ENCODE measurements at regions not wholly inside any gene's neighbourhood (a gene's known extent, or its start where the extent isn't known, plus 50 kb on each side); places are given as distances from the start of the nearest gene placed in this dataset.

- H3K4me1 ChIP-seq (ENCODE audit: control insufficient read depth, extremely low read depth, insufficient read depth, low read length), result no peaks in the 10 kb centered on the region
- no peak for TF ChIP-seq EZH2 (IDR thresholded peaks at IDR 0.05; ENCODE audit: low read length, missing control alignments)
- TF ChIP-seq, protein P1, sequence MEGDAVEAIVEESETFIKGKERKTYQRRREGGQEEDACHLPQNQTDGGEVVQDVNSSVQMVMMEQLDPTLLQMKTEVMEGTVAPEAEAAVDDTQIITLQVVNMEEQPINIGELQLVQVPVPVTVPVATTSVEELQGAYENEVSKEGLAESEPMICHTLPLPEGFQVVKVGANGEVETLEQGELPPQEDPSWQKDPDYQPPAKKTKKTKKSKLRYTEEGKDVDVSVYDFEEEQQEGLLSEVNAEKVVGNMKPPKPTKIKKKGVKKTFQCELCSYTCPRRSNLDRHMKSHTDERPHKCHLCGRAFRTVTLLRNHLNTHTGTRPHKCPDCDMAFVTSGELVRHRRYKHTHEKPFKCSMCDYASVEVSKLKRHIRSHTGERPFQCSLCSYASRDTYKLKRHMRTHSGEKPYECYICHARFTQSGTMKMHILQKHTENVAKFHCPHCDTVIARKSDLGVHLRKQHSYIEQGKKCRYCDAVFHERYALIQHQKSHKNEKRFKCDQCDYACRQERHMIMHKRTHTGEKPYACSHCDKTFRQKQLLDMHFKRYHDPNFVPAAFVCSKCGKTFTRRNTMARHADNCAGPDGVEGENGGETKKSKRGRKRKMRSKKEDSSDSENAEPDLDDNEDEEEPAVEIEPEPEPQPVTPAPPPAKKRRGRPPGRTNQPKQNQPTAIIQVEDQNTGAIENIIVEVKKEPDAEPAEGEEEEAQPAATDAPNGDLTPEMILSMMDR (conservative IDR thresholded peaks at IDR 0.05 in 1 of 2, IDR thresholded peaks at IDR 0.05 in 1 of 2; ENCODE audit: low read depth in 1 of 2, low read length in 2 of 2), result no peak
- H3K4me2 ChIP-seq (ENCODE audit: extremely low read depth, insufficient read depth, low read length), result no peak overlapping the region
- H3K9ac ChIP-seq (ENCODE audit: insufficient read depth, low read length), result no peak overlapping the region
- H4K20me1 ChIP-seq (ENCODE audit: control insufficient read depth, extremely low read depth, insufficient read depth, low read length), result no peaks in the 10 kb centered on the region
- H3K27me3 ChIP-seq (ENCODE audit: control insufficient read depth, insufficient read depth, low read length), result no peaks in the 10 kb centered on the region
- no peak overlapping the region for H2AFZ ChIP-seq (ENCODE audit: low read length)
- H3K79me2 ChIP-seq (ENCODE audit: control insufficient read depth, insufficient read depth, low read length), result no peaks in the 10 kb centered on the region
- no peaks in the 10 kb centered on the region for H3K36me3 ChIP-seq (ENCODE audit: control insufficient read depth, insufficient read depth, low read length)
- no peak overlapping the region for H3K27ac ChIP-seq (ENCODE audit: insufficient read depth, low read length)
- H3K9me3 ChIP-seq (ENCODE audit: control insufficient read depth, insufficient read depth, low read depth, low read length), result no peaks in the 10 kb centered on the region
- no peak for DNase-seq (ENCODE audit: low read depth in 2 of 2)
- H3K4me3 ChIP-seq (replicated peaks in 1 of 4; ENCODE audit: control extremely low read depth in 1 of 4, insufficient read depth in 1 of 4, low read depth in 3 of 4, low read length in 4 of 4), result no peak overlapping the region
These were observed 347.2 kb upstream of the B3GAT1 start for GRCh38 chr11:134759274-134759673.

- no peaks in the 10 kb centered on the region for H3K9me3 ChIP-seq (ENCODE audit: control insufficient read depth, insufficient read depth, low read depth, low read length)
These were observed 346.4 kb upstream of the B3GAT1 start for GRCh38 chr11:134758342-134758931.

GRCh38 chr11:134757633-134758032, 345.6 kb upstream of the B3GAT1 start:
- Histone ChIP-seq H3K79me2 (ENCODE audit: control insufficient read depth, insufficient read depth, low read length) (no peaks in the 10 kb centered on the region), H3K9ac (ENCODE audit: insufficient read depth, low read length) (no peak overlapping the region), H3K4me2 (ENCODE audit: extremely low read depth, insufficient read depth, low read length) (no peak overlapping the region), H3K27ac (ENCODE audit: insufficient read depth, low read length) (no peak overlapping the region), H3K4me1 (ENCODE audit: control insufficient read depth, extremely low read depth, insufficient read depth, low read length) (no peaks in the 10 kb centered on the region), H4K20me1 (ENCODE audit: control insufficient read depth, extremely low read depth, insufficient read depth, low read length) (no peaks in the 10 kb centered on the region), H3K36me3 (ENCODE audit: control insufficient read depth, insufficient read depth, low read length) (no peaks in the 10 kb centered on the region), H2AFZ (ENCODE audit: low read length) (no peak overlapping the region), H3K4me3 (replicated peaks in 1 of 4; ENCODE audit: control extremely low read depth in 1 of 4, insufficient read depth in 1 of 4, low read depth in 3 of 4, low read length in 4 of 4) (no peak overlapping the region), H3K27me3 (ENCODE audit: control insufficient read depth, insufficient read depth, low read length) (no peaks in the 10 kb centered on the region), H3K9me3 (ENCODE audit: control insufficient read depth, insufficient read depth, low read depth, low read length) (no peaks in the 10 kb centered on the region)
- no peak for DNase-seq (ENCODE audit: low read depth in 2 of 2)
- TF ChIP-seq, protein P1 (conservative IDR thresholded peaks at IDR 0.05 in 1 of 2, IDR thresholded peaks at IDR 0.05 in 1 of 2; ENCODE audit: low read depth in 1 of 2, low read length in 2 of 2), result no peak

More at GRCh38 chr11:134758342-134758931, 346.4 kb upstream of the B3GAT1 start:
- no peak overlapping the region for H3K4me3 ChIP-seq (replicated peaks in 1 of 4; ENCODE audit: control extremely low read depth in 1 of 4, insufficient read depth in 1 of 4, low read depth in 3 of 4, low read length in 4 of 4)
- H4K20me1 ChIP-seq (ENCODE audit: control insufficient read depth, extremely low read depth, insufficient read depth, low read length), result no peaks in the 10 kb centered on the region
- no peaks in the 10 kb centered on the region for H3K36me3 ChIP-seq (ENCODE audit: control insufficient read depth, insufficient read depth, low read length)
- H3K79me2 ChIP-seq (ENCODE audit: control insufficient read depth, insufficient read depth, low read length), result no peaks in the 10 kb centered on the region
- no peaks in the 10 kb centered on the region for H3K27me3 ChIP-seq (ENCODE audit: control insufficient read depth, insufficient read depth, low read length)
- no peaks in the 10 kb centered on the region for H3K4me1 ChIP-seq (ENCODE audit: control insufficient read depth, extremely low read depth, insufficient read depth, low read length)
- no peak overlapping the region for H3K9ac ChIP-seq (ENCODE audit: insufficient read depth, low read length)
- H2AFZ ChIP-seq (ENCODE audit: low read length), result no peak overlapping the region
- DNase-seq (ENCODE audit: low read depth in 2 of 2), result no peak
- TF ChIP-seq, protein P1 (conservative IDR thresholded peaks at IDR 0.05 in 1 of 2, IDR thresholded peaks at IDR 0.05 in 1 of 2; ENCODE audit: low read depth in 1 of 2, low read length in 2 of 2), result no peak
- TF ChIP-seq EZH2 (IDR thresholded peaks at IDR 0.05; ENCODE audit: low read length, missing control alignments), result no peak
- H3K27ac ChIP-seq (ENCODE audit: insufficient read depth, low read length), result no peak overlapping the region
- no peak overlapping the region for H3K4me2 ChIP-seq (ENCODE audit: extremely low read depth, insufficient read depth, low read length)
